Amniotic epithelial cell (primary cell): ENCODE measurements at regions not wholly inside any gene's neighbourhood (a gene's known extent, or its start where the extent isn't known, plus 50 kb on each side); places are given as distances from the start of the nearest gene placed in this dataset.

Experiments used
- DNase-seq: peaks from one replicate; pipeline ENCODE4 v3.0.0-alpha.2; 2010; ENCODE audit warnings: low read depth

DNA sequence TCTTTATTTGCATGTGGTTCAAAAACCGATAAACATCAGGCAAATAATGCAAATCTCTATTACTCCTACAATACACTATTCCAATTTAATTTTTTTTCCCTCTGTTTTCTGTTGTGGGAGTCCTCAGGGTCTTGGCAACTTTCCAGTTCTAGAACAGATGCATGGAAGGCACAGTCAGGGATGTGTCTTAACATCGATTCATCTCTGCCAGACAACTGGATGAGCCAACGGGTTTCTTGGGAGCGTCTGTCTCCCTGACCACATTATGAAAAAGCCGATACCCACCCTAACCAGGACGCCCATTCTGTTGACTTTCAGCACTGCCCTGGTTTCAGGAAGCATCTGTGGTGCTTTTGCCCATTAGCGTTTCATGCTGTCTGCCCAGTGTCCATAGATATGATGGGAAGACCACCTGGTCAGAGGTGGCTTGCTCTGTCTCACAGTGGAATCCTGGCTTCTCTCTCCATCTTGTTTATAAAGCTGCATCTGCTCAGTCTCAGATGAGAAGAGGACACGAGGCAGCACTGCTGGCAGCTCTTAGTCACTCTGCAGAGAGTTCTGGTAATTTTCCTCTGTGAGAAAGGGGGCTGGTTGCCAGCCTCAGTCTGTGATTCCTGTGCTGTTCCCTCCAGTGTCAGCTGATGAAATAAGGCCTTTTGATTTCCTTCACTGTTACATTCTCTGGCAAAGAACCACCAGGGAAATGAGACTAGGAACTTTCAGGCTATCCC lies 57.9 kb upstream of the KCNE4 start:
- peak; percentile 98 for DNase-seq

GRCh38 chr2:222998459-222998858 lies 53.5 kb upstream of the KCNE4 start:
- DNase-seq, result no peak

- DNase-seq, result no peak
Observed at GRCh38 chr2:223000872-223001796, 50.9 kb upstream of the KCNE4 start.

GRCh38 chr2:223001797-223002175 lies 50.2 kb upstream of the KCNE4 start:
- DNase-seq, result no peak
